CD8-positive, alpha-beta memory T cell (primary cell): ENCODE measurements at regions not wholly inside any gene's neighbourhood (a gene's known extent, or its start where the extent isn't known, plus 50 kb on each side); places are given as distances from the start of the nearest gene placed in this dataset.

Experiments
- CTCF ChIA-PET: fragments of 350-600 bp; sonication (Branson Sonifier 250); formaldehyde crosslinking; loops from one replicate; lab custom pipeline; 2021; ENCODE audit warnings: antibody characterized with exemption; lab: Charles Lee
- POLR2A ChIA-PET: fragments of 350-600 bp; sonication (Branson Sonifier 250); formaldehyde crosslinking; loops from one replicate; lab custom pipeline; 2021; ENCODE audit warnings: antibody characterized with exemption; lab: Charles Lee
- DNase-seq, 5 donors: peaks; one replicate each; pipeline versions ENCODE4 v3.0.0 to v3.0.0-alpha.2; 2020 to 2022; ENCODE audit warnings: mixed read lengths in 1 of 5
- H3K27ac ChIP-seq: one replicate; pipeline ENCODE4 v1.7.0; 2013; ENCODE audit warnings: low read depth, mild to moderate bottlenecking, low read length, moderate library complexity
- H3K27me3 ChIP-seq: 2 replicates; pipeline ENCODE4 v1.7.0; 2013; ENCODE audit warnings: low read length, mild to moderate bottlenecking; ENCODE audit not compliant: insufficient read depth, poor library complexity, severe bottlenecking
- H3K36me3 ChIP-seq: 2 replicates; pipeline ENCODE4 v1.7.0; 2013; ENCODE audit warnings: mild to moderate bottlenecking, low read length, moderate library complexity; ENCODE audit not compliant: insufficient read depth
- H3K4me1 ChIP-seq: 2 replicates; pipeline ENCODE4 v1.7.0; 2013; ENCODE audit warnings: mild to moderate bottlenecking, low read length, moderate library complexity; ENCODE audit not compliant: insufficient read depth
- H3K4me3 ChIP-seq: 2 replicates; pipeline ENCODE4 v1.7.0; 2013; ENCODE audit warnings: mild to moderate bottlenecking, low read length
- H3K9me3 ChIP-seq: 2 replicates; pipeline ENCODE4 v1.7.0; 2013; ENCODE audit warnings: mild to moderate bottlenecking, low read length
- H3K27ac Mint-ChIP-seq, 8 donors: one replicate each; pipeline ENCODE4 v1.8.0; 2020 to 2021; ENCODE audit warnings: mixed read lengths in 8 of 8, mild to moderate bottlenecking in 6 of 8, inconsistent platforms in 3 of 8, moderate library complexity in 3 of 8
- H3K27me3 Mint-ChIP-seq, 2 donors: one replicate each; pipeline ENCODE4 v1.8.0; 2020 to 2021; ENCODE audit warnings: mixed read lengths in 2 of 2, mild to moderate bottlenecking in 1 of 2, moderate library complexity in 1 of 2
- H3K36me3 Mint-ChIP-seq, 3 donors: one replicate each; pipeline ENCODE4 v1.8.0; 2020 to 2021; ENCODE audit warnings: mixed read lengths in 3 of 3, inconsistent platforms in 1 of 3, mild to moderate bottlenecking in 1 of 3
- H3K4me1 Mint-ChIP-seq, 3 donors: one replicate each; pipeline ENCODE4 v1.8.0; 2020 to 2021; ENCODE audit warnings: mixed read lengths in 3 of 3, inconsistent platforms in 1 of 3, mild to moderate bottlenecking in 1 of 3
- H3K4me3 Mint-ChIP-seq, 7 donors: one replicate each; pipeline ENCODE4 v1.8.0; 2020 to 2021; ENCODE audit warnings: mixed read lengths in 7 of 7, mild to moderate bottlenecking in 6 of 7, moderate library complexity in 4 of 7, inconsistent platforms in 2 of 7
- H3K9me3 Mint-ChIP-seq, 5 donors: one replicate each; pipeline ENCODE4 v1.8.0; 2020 to 2022; ENCODE audit warnings: mixed read lengths in 5 of 5, mild to moderate bottlenecking in 3 of 5, moderate library complexity in 2 of 5, inconsistent platforms in 1 of 5

- no peaks in the 10 kb centered on the region for H3K9me3 ChIP-seq
- POLR2A ChIA-PET: no interaction called here
Measured at GRCh38 chr13:107170270-107170931, 602.5 kb upstream of the ARGLU1 start.

GRCh38 chr13:107157271-107157670 lies 589.3 kb upstream of the ARGLU1 start:
- Mint-ChIP-seq H3K27me3 (no peaks in the 10 kb centered on the region), H3K4me3 (no peak overlapping the region), H3K9me3 (peaks cover 2 to 4% (median 4%) of the 10 kb centered on the region in 5 donors), H3K27ac (no peak overlapping the region), H3K4me1 (no peaks in the 10 kb centered on the region), H3K36me3 (no peaks in the 10 kb centered on the region)
- CTCF ChIA-PET: no interaction called here
- H3K27me3 ChIP-seq: no peaks in the 10 kb centered on the region
- H3K27ac ChIP-seq: no peak overlapping the region
- H3K4me3 ChIP-seq: no peak overlapping the region
- POLR2A ChIA-PET: no interaction called here
- H3K9me3 ChIP-seq: no peaks in the 10 kb centered on the region
- H3K4me1 ChIP-seq: no peaks in the 10 kb centered on the region
- H3K36me3 ChIP-seq: no peaks in the 10 kb centered on the region
- no peak for DNase-seq

More at GRCh38 chr13:107170270-107170931, 602.5 kb upstream of the ARGLU1 start:
- no peaks in the 10 kb centered on the region for H3K36me3 ChIP-seq
- no peak for DNase-seq
- H3K27me3 ChIP-seq: no peaks in the 10 kb centered on the region
- no peak overlapping the region for H3K4me3 ChIP-seq
- Mint-ChIP-seq H3K27me3 (no peaks in the 10 kb centered on the region), H3K9me3 (peaks cover 3 to 12% (median 11%) of the 10 kb centered on the region in 5 donors), H3K36me3 (no peaks in the 10 kb centered on the region), H3K4me3 (no peak overlapping the region), H3K4me1 (no peaks in the 10 kb centered on the region), H3K27ac (no peak overlapping the region)
- H3K27ac ChIP-seq: no peak overlapping the region
- CTCF ChIA-PET: no interaction called here
- no peaks in the 10 kb centered on the region for H3K4me1 ChIP-seq

GRCh38 chr13:107144432-107144831 lies 576.5 kb upstream of the ARGLU1 start:
- CTCF ChIA-PET: no interaction called here
- no peaks in the 10 kb centered on the region for H3K27me3 Mint-ChIP-seq
- no peak for DNase-seq
- peaks cover 0 to 18% (median 3%) of the 10 kb centered on the region in 5 donors for H3K9me3 Mint-ChIP-seq
- no peaks in the 10 kb centered on the region for H3K36me3 ChIP-seq
- H3K4me3 ChIP-seq: no peak overlapping the region
- no peaks in the 10 kb centered on the region for H3K36me3 Mint-ChIP-seq
- no peaks in the 10 kb centered on the region for H3K9me3 ChIP-seq
- POLR2A ChIA-PET: no interaction called here
- H3K27ac Mint-ChIP-seq: no peak overlapping the region
- no peaks in the 10 kb centered on the region for H3K27me3 ChIP-seq
- no peaks in the 10 kb centered on the region for H3K4me1 Mint-ChIP-seq
- H3K4me3 Mint-ChIP-seq: no peak overlapping the region
- no peaks in the 10 kb centered on the region for H3K4me1 ChIP-seq
- no peak overlapping the region for H3K27ac ChIP-seq

GRCh38 chr13:107141767-107142166 lies 573.8 kb upstream of the ARGLU1 start:
- Histone ChIP-seq H3K4me3 (no peak overlapping the region), H3K4me1 (no peaks in the 10 kb centered on the region), H3K9me3 (no peaks in the 10 kb centered on the region), H3K27me3 (no peaks in the 10 kb centered on the region), H3K27ac (no peak overlapping the region), H3K36me3 (no peaks in the 10 kb centered on the region)
- CTCF ChIA-PET: no interaction called here
- peaks cover 0 to 11% (median under 1%) of the 10 kb centered on the region in 5 donors for H3K9me3 Mint-ChIP-seq
- POLR2A ChIA-PET: no interaction called here
- no peaks in the 10 kb centered on the region for H3K4me1 Mint-ChIP-seq
- H3K27ac Mint-ChIP-seq: no peak overlapping the region
- no peak overlapping the region for H3K4me3 Mint-ChIP-seq
- no peak for DNase-seq
- H3K27me3 Mint-ChIP-seq: no peaks in the 10 kb centered on the region
- no peaks in the 10 kb centered on the region for H3K36me3 Mint-ChIP-seq

GRCh38 chr13:107139006-107139405 lies 571.1 kb upstream of the ARGLU1 start:
- H3K27ac ChIP-seq: no peak overlapping the region

GRCh38 chr13:107138486-107138885 lies 570.5 kb upstream of the ARGLU1 start:
- no peaks in the 10 kb centered on the region for H3K4me1 Mint-ChIP-seq
- H3K27me3 ChIP-seq: no peaks in the 10 kb centered on the region
- H3K36me3 ChIP-seq: no peaks in the 10 kb centered on the region
- ChIA-PET POLR2A (no interaction called here), CTCF (interaction anchor here (1.1 kb wide), 1 partner anchor 8 kb away, joined by 3 read pairs; no protein-coding TSS in a partner anchor)
- no peaks in the 10 kb centered on the region for H3K27me3 Mint-ChIP-seq
- H3K27ac Mint-ChIP-seq: no peak overlapping the region
- no peaks in the 10 kb centered on the region for H3K9me3 ChIP-seq
- no peak overlapping the region for H3K4me3 Mint-ChIP-seq
- no peaks in the 10 kb centered on the region for H3K36me3 Mint-ChIP-seq
- DNase-seq: no peak
- no peak overlapping the region for H3K27ac ChIP-seq
- H3K4me3 ChIP-seq: no peak overlapping the region
- H3K4me1 ChIP-seq: no peaks in the 10 kb centered on the region
- H3K9me3 Mint-ChIP-seq: peaks cover 0 to 10% (median 1%) of the 10 kb centered on the region in 5 donors

More at GRCh38 chr13:107139006-107139405, 571.1 kb upstream of the ARGLU1 start:
- Histone ChIP-seq H3K27me3 (no peaks in the 10 kb centered on the region), H3K4me1 (no peaks in the 10 kb centered on the region), H3K9me3 (no peaks in the 10 kb centered on the region), H3K36me3 (no peaks in the 10 kb centered on the region), H3K4me3 (no peak overlapping the region)
- no peak for DNase-seq
- Mint-ChIP-seq H3K9me3 (peaks cover 0 to 10% (median 0%) of the 10 kb centered on the region in 5 donors), H3K4me3 (no peak overlapping the region), H3K27ac (no peak overlapping the region), H3K4me1 (no peaks in the 10 kb centered on the region), H3K36me3 (no peaks in the 10 kb centered on the region), H3K27me3 (no peaks in the 10 kb centered on the region)
- CTCF ChIA-PET: interaction anchor here (1.1 kb wide), 1 partner anchor 8 kb away, joined by 3 read pairs; no protein-coding TSS in a partner anchor
- POLR2A ChIA-PET: no interaction called here

GRCh38 chr13:107133950-107134349 lies 566.0 kb upstream of the ARGLU1 start:
- Mint-ChIP-seq H3K4me3 (no peak overlapping the region), H3K4me1 (no peaks in the 10 kb centered on the region), H3K36me3 (no peaks in the 10 kb centered on the region), H3K27me3 (peaks cover 0 to 3% of the 10 kb centered on the region in 2 donors), H3K27ac (no peak overlapping the region), H3K9me3 (peaks cover 0 to 7% (median 6%) of the 10 kb centered on the region in 5 donors)
- H3K4me3 ChIP-seq: no peak overlapping the region
- H3K27me3 ChIP-seq: no peaks in the 10 kb centered on the region
- DNase-seq: no peak
- H3K36me3 ChIP-seq: no peaks in the 10 kb centered on the region
- CTCF ChIA-PET: no interaction called here
- no peaks in the 10 kb centered on the region for H3K9me3 ChIP-seq
- POLR2A ChIA-PET: no interaction called here
- H3K4me1 ChIP-seq: no peaks in the 10 kb centered on the region
- no peak overlapping the region for H3K27ac ChIP-seq

- POLR2A ChIA-PET: no interaction called here
- H3K27me3 ChIP-seq: no peaks in the 10 kb centered on the region
- no peaks in the 10 kb centered on the region for H3K4me1 Mint-ChIP-seq
- peaks cover 0 to 3% of the 10 kb centered on the region in 2 donors for H3K27me3 Mint-ChIP-seq
- no peak overlapping the region for H3K27ac ChIP-seq
- no peaks in the 10 kb centered on the region for H3K36me3 ChIP-seq
- H3K4me1 ChIP-seq: no peaks in the 10 kb centered on the region
- H3K4me3 ChIP-seq: no peak overlapping the region
- no peaks in the 10 kb centered on the region for H3K36me3 Mint-ChIP-seq
- no peak for DNase-seq
- peaks cover 0 to 9% (median 7%) of the 10 kb centered on the region in 5 donors for H3K9me3 Mint-ChIP-seq
- CTCF ChIA-PET: no interaction called here
- no peaks in the 10 kb centered on the region for H3K9me3 ChIP-seq
- H3K27ac Mint-ChIP-seq: no peak overlapping the region
- H3K4me3 Mint-ChIP-seq: no peak overlapping the region
Measured at GRCh38 chr13:107130566-107130965, 562.6 kb upstream of the ARGLU1 start.
